Adipocyte (in vitro differentiated cells): ENCODE measurements at regions not wholly inside any gene's neighbourhood (a gene's known extent, or its start where the extent isn't known, plus 50 kb on each side); places are given as distances from the start of the nearest gene placed in this dataset.

Experiments
- DNase-seq: peaks from one replicate; pipeline ENCODE4 v3.0.0-alpha.2; 2015; ENCODE audit warnings: low read depth
- H3K27me3 ChIP-seq: replicated peaks from 2 replicates; pipeline ENCODE4 v1.7.0; 2013; ENCODE audit warnings: mild to moderate bottlenecking, low read length, moderate library complexity; ENCODE audit not compliant: control insufficient read depth, insufficient read depth
- H3K36me3 ChIP-seq: 2 replicates; pipeline ENCODE4 v1.7.0; 2013; ENCODE audit warnings: low read length, mild to moderate bottlenecking, moderate library complexity; ENCODE audit not compliant: control insufficient read depth, insufficient read depth, severe bottlenecking
- H3K4me1 ChIP-seq: 2 replicates; pipeline ENCODE4 v1.7.0; 2013; ENCODE audit warnings: mild to moderate bottlenecking, low read length, moderate library complexity; ENCODE audit not compliant: control insufficient read depth, insufficient read depth
- H3K4me3 ChIP-seq: 2 replicates; pipeline ENCODE4 v1.7.0; 2013; ENCODE audit warnings: mild to moderate bottlenecking, low read length, moderate library complexity
- H3K9ac ChIP-seq: 2 replicates; pipeline ENCODE4 v1.7.0; 2013; ENCODE audit warnings: mild to moderate bottlenecking, low read length, moderate library complexity
- H3K9me3 ChIP-seq: 2 replicates; pipeline ENCODE4 v1.7.0; 2013; ENCODE audit warnings: mild to moderate bottlenecking, low read length, moderate library complexity; ENCODE audit not compliant: control insufficient read depth

GRCh38 chr22:49535126-49535525 lies 292.5 kb downstream of the BRD1 start:
- no peak overlapping the region for H3K4me3 ChIP-seq
- no peak overlapping the region for H3K9ac ChIP-seq
- peaks cover 2% of the 10 kb centered on the region for H3K27me3 ChIP-seq
- no peak for DNase-seq
- no peaks in the 10 kb centered on the region for H3K9me3 ChIP-seq
- no peaks in the 10 kb centered on the region for H3K4me1 ChIP-seq
- H3K36me3 ChIP-seq = no peaks in the 10 kb centered on the region

- no peaks in the 10 kb centered on the region for H3K9me3 ChIP-seq
- no peak for DNase-seq
- no peaks in the 10 kb centered on the region for H3K4me1 ChIP-seq
- no peak overlapping the region for H3K4me3 ChIP-seq
- H3K27me3 ChIP-seq = peaks cover 2% of the 10 kb centered on the region
- H3K36me3 ChIP-seq = no peaks in the 10 kb centered on the region
- no peak overlapping the region for H3K9ac ChIP-seq
Measured at GRCh38 chr22:49534386-49534785, 293.3 kb downstream of the BRD1 start.

GRCh38 chr22:49533886-49534285 lies 293.8 kb downstream of the BRD1 start:
- peaks cover 2% of the 10 kb centered on the region for H3K27me3 ChIP-seq
- DNase-seq = no peak
- H3K9ac ChIP-seq = no peak overlapping the region
- H3K4me3 ChIP-seq = no peak overlapping the region
- H3K4me1 ChIP-seq = no peaks in the 10 kb centered on the region
- H3K9me3 ChIP-seq = no peaks in the 10 kb centered on the region
- no peaks in the 10 kb centered on the region for H3K36me3 ChIP-seq

- H3K9me3 ChIP-seq = no peaks in the 10 kb centered on the region
- H3K4me1 ChIP-seq = no peaks in the 10 kb centered on the region
- no peak for DNase-seq
- H3K27me3 ChIP-seq = peaks cover 2% of the 10 kb centered on the region
- H3K36me3 ChIP-seq = no peaks in the 10 kb centered on the region
- no peak overlapping the region for H3K9ac ChIP-seq
- no peak overlapping the region for H3K4me3 ChIP-seq
Measured at GRCh38 chr22:49532869-49533802, 294.5 kb downstream of the BRD1 start.

- Histone ChIP-seq H3K4me3 (no peak overlapping the region), H3K9me3 (no peaks in the 10 kb centered on the region), H3K4me1 (no peaks in the 10 kb centered on the region), H3K36me3 (no peaks in the 10 kb centered on the region), H3K27me3 (peaks cover 2% of the 10 kb centered on the region), H3K9ac (no peak overlapping the region)
- DNase-seq = no peak
Measured at GRCh38 chr22:49531368-49531791, 296.3 kb downstream of the BRD1 start.

- DNase-seq = no peak
- no peak overlapping the region for H3K4me3 ChIP-seq
- no peaks in the 10 kb centered on the region for H3K4me1 ChIP-seq
- no peaks in the 10 kb centered on the region for H3K9me3 ChIP-seq
- peaks cover 2% of the 10 kb centered on the region for H3K27me3 ChIP-seq
- no peaks in the 10 kb centered on the region for H3K36me3 ChIP-seq
- no peak overlapping the region for H3K9ac ChIP-seq
Measured at GRCh38 chr22:49530671-49531367, 296.9 kb downstream of the BRD1 start.

- no peak overlapping the region for H3K4me3 ChIP-seq
- no peak overlapping the region for H3K9ac ChIP-seq
- H3K36me3 ChIP-seq = no peaks in the 10 kb centered on the region
- H3K9me3 ChIP-seq = no peaks in the 10 kb centered on the region
- no peaks in the 10 kb centered on the region for H3K4me1 ChIP-seq
- no peaks in the 10 kb centered on the region for H3K27me3 ChIP-seq
- DNase-seq = no peak
Measured at GRCh38 chr22:49528420-49528720, 299.3 kb downstream of the BRD1 start.

- H3K36me3 ChIP-seq = no peaks in the 10 kb centered on the region
- H3K9me3 ChIP-seq = no peaks in the 10 kb centered on the region
- no peak for DNase-seq
- H3K4me1 ChIP-seq = no peaks in the 10 kb centered on the region
- no peak overlapping the region for H3K9ac ChIP-seq
- no peak overlapping the region for H3K4me3 ChIP-seq
- no peaks in the 10 kb centered on the region for H3K27me3 ChIP-seq
Measured at GRCh38 chr22:49527611-49528419, 299.9 kb downstream of the BRD1 start.

- DNase-seq = no peak
- H3K9ac ChIP-seq = no peak overlapping the region
- H3K4me3 ChIP-seq = no peak overlapping the region
- H3K4me1 ChIP-seq = no peaks in the 10 kb centered on the region
- H3K27me3 ChIP-seq = no peaks in the 10 kb centered on the region
- H3K36me3 ChIP-seq = no peaks in the 10 kb centered on the region
- no peaks in the 10 kb centered on the region for H3K9me3 ChIP-seq
Measured at GRCh38 chr22:49525801-49526535, 301.7 kb downstream of the BRD1 start.

- Histone ChIP-seq H3K27me3 (no peaks in the 10 kb centered on the region), H3K4me3 (no peak overlapping the region), H3K4me1 (no peaks in the 10 kb centered on the region), H3K9me3 (peaks cover 4% of the 10 kb centered on the region), H3K9ac (no peak overlapping the region), H3K36me3 (no peaks in the 10 kb centered on the region)
- DNase-seq = no peak
Measured at GRCh38 chr22:49525360-49525759, 302.3 kb downstream of the BRD1 start.
